SU-DHL-6 (cell line): ENCODE measurements at regions not wholly inside any gene's neighbourhood (a gene's known extent, or its start where the extent isn't known, plus 50 kb on each side); places are given as distances from the start of the nearest gene placed in this dataset.

Source experiments
- EZH2phosphoT487 ChIP-seq: fragments of 200-600 bp; sonication (generic), shearing (Covaris generic); conservative IDR thresholded peaks from 2 replicates; pipeline ENCODE4 v1.6.1; 2018; ENCODE audit warnings: mild to moderate bottlenecking, antibody characterized with exemption, low read length, moderate library complexity, mixed read lengths
- TF ChIP-seq, protein P1 (sequence below): fragments of 200-600 bp; sonication (generic); IDR thresholded peaks from one replicate; pipeline ENCODE4 v1.5.1; 2017; ENCODE audit warnings: antibody characterized with exemption, mild to moderate bottlenecking, low read length, moderate library complexity; ENCODE audit not compliant: insufficient read depth, poor library complexity, severe bottlenecking

DNA sequence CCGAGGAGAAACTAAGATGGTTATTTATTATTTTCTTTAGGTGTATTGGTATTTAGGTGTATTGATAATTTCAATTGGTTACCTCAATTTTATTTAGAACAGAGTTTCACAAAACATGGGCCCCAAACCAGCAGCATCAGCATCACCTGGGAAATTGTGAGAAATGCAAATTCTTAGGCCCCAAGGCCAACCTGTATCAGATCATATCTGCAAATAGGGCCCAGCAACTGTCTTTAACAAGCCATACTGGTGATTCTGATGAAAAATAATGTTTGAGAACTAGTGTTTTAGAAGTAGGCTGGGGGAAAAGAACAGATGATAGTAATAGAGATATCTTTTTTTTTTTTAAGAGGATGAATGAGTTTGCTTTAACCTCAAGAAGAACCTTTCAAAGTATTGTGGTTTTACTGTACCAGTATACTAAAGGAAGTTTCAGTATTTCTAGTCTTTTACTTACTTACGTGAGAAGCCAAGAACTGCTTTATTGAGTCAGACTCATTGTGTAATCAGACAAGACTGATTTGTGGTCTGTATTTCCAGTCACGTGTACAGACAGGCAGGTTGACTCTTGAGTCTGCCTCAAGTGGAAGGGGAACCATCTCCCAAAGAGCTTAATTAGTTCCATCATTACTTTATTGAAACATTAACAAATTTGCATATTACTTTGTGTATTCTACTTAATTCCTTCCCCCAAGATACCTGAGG lies 60.4 kb upstream of the GAREM1 start:
- TF ChIP-seq, protein P1, sequence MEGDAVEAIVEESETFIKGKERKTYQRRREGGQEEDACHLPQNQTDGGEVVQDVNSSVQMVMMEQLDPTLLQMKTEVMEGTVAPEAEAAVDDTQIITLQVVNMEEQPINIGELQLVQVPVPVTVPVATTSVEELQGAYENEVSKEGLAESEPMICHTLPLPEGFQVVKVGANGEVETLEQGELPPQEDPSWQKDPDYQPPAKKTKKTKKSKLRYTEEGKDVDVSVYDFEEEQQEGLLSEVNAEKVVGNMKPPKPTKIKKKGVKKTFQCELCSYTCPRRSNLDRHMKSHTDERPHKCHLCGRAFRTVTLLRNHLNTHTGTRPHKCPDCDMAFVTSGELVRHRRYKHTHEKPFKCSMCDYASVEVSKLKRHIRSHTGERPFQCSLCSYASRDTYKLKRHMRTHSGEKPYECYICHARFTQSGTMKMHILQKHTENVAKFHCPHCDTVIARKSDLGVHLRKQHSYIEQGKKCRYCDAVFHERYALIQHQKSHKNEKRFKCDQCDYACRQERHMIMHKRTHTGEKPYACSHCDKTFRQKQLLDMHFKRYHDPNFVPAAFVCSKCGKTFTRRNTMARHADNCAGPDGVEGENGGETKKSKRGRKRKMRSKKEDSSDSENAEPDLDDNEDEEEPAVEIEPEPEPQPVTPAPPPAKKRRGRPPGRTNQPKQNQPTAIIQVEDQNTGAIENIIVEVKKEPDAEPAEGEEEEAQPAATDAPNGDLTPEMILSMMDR = no peak
- TF ChIP-seq EZH2phosphoT487 = no peak
